OCI-LY3 (cell line): ENCODE measurements at regions not wholly inside any gene's neighbourhood (a gene's known extent, or its start where the extent isn't known, plus 50 kb on each side); places are given as distances from the start of the nearest gene placed in this dataset.

ENCODE experiments used
- EZH2phosphoT487 ChIP-seq: fragments of 200-600 bp; shearing (Covaris generic); IDR thresholded peaks from 2 replicates; pipeline ENCODE4 v1.6.1; 2018; ENCODE audit warnings: antibody characterized with exemption, mixed run types, low read depth
- TF ChIP-seq, protein P1 (sequence below): fragments of 200-600, 300-600 bp; sonication (generic); IDR thresholded peaks from 2 replicates; pipeline ENCODE4 v1.5.1; 2014; ENCODE audit warnings: antibody characterized with exemption, low read length, low read depth

DNA sequence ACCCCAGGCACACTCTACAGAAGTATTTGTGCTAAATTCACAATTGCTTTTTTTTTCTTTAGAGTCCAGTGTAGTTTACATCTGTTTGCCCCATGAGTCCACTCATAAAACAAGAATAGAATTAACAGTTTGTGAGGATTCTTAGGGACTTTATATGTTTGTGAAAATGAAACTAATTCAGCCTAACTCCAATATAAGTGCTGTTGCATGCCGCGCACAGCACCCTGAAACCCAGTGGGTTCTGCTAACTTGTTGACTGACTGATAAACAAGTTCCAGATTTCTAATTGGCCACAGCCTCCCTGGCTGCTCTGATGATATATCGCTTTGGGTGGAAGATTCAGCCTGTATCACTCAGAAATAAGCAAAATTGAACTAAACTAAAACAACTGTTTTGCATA lies 561.4 kb downstream of the PKHD1 start:
- TF ChIP-seq, protein P1, sequence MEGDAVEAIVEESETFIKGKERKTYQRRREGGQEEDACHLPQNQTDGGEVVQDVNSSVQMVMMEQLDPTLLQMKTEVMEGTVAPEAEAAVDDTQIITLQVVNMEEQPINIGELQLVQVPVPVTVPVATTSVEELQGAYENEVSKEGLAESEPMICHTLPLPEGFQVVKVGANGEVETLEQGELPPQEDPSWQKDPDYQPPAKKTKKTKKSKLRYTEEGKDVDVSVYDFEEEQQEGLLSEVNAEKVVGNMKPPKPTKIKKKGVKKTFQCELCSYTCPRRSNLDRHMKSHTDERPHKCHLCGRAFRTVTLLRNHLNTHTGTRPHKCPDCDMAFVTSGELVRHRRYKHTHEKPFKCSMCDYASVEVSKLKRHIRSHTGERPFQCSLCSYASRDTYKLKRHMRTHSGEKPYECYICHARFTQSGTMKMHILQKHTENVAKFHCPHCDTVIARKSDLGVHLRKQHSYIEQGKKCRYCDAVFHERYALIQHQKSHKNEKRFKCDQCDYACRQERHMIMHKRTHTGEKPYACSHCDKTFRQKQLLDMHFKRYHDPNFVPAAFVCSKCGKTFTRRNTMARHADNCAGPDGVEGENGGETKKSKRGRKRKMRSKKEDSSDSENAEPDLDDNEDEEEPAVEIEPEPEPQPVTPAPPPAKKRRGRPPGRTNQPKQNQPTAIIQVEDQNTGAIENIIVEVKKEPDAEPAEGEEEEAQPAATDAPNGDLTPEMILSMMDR: no peak
- TF ChIP-seq EZH2phosphoT487: no peak
